BLaER1 treated with 17β-estradiol and CSF1 and Interleukin-3, amounts not matched to agents 10 nM and 100 nM (cell line): ENCODE measurements at regions not wholly inside any gene's neighbourhood (a gene's known extent, or its start where the extent isn't known, plus 50 kb on each side); places are given as distances from the start of the nearest gene placed in this dataset.

Experiments
- H3K27ac ChIP-seq, 11 experiments: shearing (Covaris generic); formaldehyde crosslinking; 2 replicates each; pipeline ENCODE4 v1.8.1; 2022
- H3K27me3 ChIP-seq, 11 experiments: shearing (Covaris generic); formaldehyde crosslinking; 2 replicates each; pipeline ENCODE4 v1.8.1; 2022
- H3K36me3 ChIP-seq, 11 experiments: shearing (Covaris generic); formaldehyde crosslinking; 2 replicates each; pipeline ENCODE4 v1.8.1; 2022
- H3K4me1 ChIP-seq, 10 experiments: shearing (Covaris generic); formaldehyde crosslinking; 2 replicates each; pipeline ENCODE4 v1.8.1; 2022
- H3K4me2 ChIP-seq, 11 experiments: shearing (Covaris generic); formaldehyde crosslinking; 2 replicates each; pipeline ENCODE4 v1.8.1; 2022
- H3K4me3 ChIP-seq, 10 experiments: shearing (Covaris generic); formaldehyde crosslinking; 2 replicates each; pipeline ENCODE4 v1.8.1; 2022
- H3K9ac ChIP-seq, 11 experiments: shearing (Covaris generic); formaldehyde crosslinking; 2 replicates each; pipeline ENCODE4 v1.8.1; 2022
- H3K9me3 ChIP-seq, 11 experiments: shearing (Covaris generic); formaldehyde crosslinking; replicated peaks in 1 of 11; 2 replicates each; pipeline ENCODE4 v1.8.1; 2022
- H4K20me1 ChIP-seq, 11 experiments: shearing (Covaris generic); formaldehyde crosslinking; 2 replicates each; pipeline ENCODE4 v1.8.1; 2022
- Cebpa-rat ChIP-seq, 11 experiments: shearing (Covaris generic); IDR thresholded peaks; 2 replicates each; pipeline ENCODE4 v1.8.1; 2022

GRCh38 chr6:25007269-25007699 is 71.5 kb upstream of the RIPOR2 start:
- peak overlapping the region; percentile 77 to 93 (median 89) for H3K4me2 ChIP-seq
- no peaks in the 10 kb centered on the region for H3K9me3 ChIP-seq
- peak overlapping the region; percentile 95 to 99 (median 98) for H3K27ac ChIP-seq
- H4K20me1 ChIP-seq: no peaks in the 10 kb centered on the region
- peak overlapping the region; percentile 83 to 93 (median 88) for H3K9ac ChIP-seq
- peaks cover 52 to 99% (median 92%) of the 10 kb centered on the region in 10 experiments for H3K4me1 ChIP-seq
- no peak for TF ChIP-seq Cebpa-rat (IDR thresholded peaks at IDR 0.05)
- no peaks in the 10 kb centered on the region for H3K27me3 ChIP-seq
- peak overlapping the region in 8 of 10 experiments; percentile 22 to 57 (median 46); a peak in 10 of 20 replicates for H3K4me3 ChIP-seq
- no peaks in the 10 kb centered on the region; a peak in 1 of 22 replicates for H3K36me3 ChIP-seq

- Histone ChIP-seq H4K20me1 (no peaks in the 10 kb centered on the region), H3K4me2 (peak overlapping the region; percentile 77 to 93 (median 89)), H3K4me3 (0 out of 20 replicates have a peak overlapping the region, but pooled peaks of 1 of the 10 experiments have one; percentile 21), H3K9me3 (no peaks in the 10 kb centered on the region), H3K27me3 (no peaks in the 10 kb centered on the region), H3K27ac (peak overlapping the region; percentile 29 to 99 (median 98); a peak in 21 of 22 replicates), H3K4me1 (peaks cover 52 to 99% (median 96%) of the 10 kb centered on the region in 10 experiments), H3K36me3 (no peaks in the 10 kb centered on the region), H3K9ac (peak overlapping the region in 8 of 11 experiments; percentile 33 to 93 (median 54); a peak in 14 of 22 replicates)
- TF ChIP-seq Cebpa-rat (IDR thresholded peaks at IDR 0.05): no peak
Measured at GRCh38 chr6:25008707-25009392, 73.1 kb upstream of the RIPOR2 start.

- Histone ChIP-seq H3K9ac (peak overlapping the region in 8 of 11 experiments; percentile 33 to 88 (median 50); a peak in 13 of 22 replicates), H4K20me1 (no peaks in the 10 kb centered on the region), H3K4me2 (peak overlapping the region; percentile 77 to 93 (median 89)), H3K27me3 (no peaks in the 10 kb centered on the region), H3K27ac (peak overlapping the region; percentile 29 to 99 (median 98); a peak in 21 of 22 replicates), H3K4me3 (no peak overlapping the region; a peak in 1 of 20 replicates), H3K36me3 (no peaks in the 10 kb centered on the region), H3K4me1 (peaks cover 52 to 99% (median 96%) of the 10 kb centered on the region in 10 experiments), H3K9me3 (no peaks in the 10 kb centered on the region)
- no peak for TF ChIP-seq Cebpa-rat (IDR thresholded peaks at IDR 0.05)
Measured at GRCh38 chr6:25009393-25009710, 73.6 kb upstream of the RIPOR2 start.

- Histone ChIP-seq H3K4me3 (no peak overlapping the region), H4K20me1 (no peaks in the 10 kb centered on the region), H3K4me1 (peaks cover 52 to 99% (median 96%) of the 10 kb centered on the region in 10 experiments), H3K4me2 (peak overlapping the region; percentile 77 to 93 (median 89)), H3K27me3 (no peaks in the 10 kb centered on the region), H3K9ac (peak overlapping the region in 8 of 11 experiments; percentile 33 to 88 (median 50); a peak in 13 of 22 replicates), H3K36me3 (no peaks in the 10 kb centered on the region), H3K27ac (peak overlapping the region in 10 of 11 experiments; percentile 95 to 99 (median 98); a peak in 21 of 22 replicates), H3K9me3 (no peaks in the 10 kb centered on the region)
- TF ChIP-seq Cebpa-rat (IDR thresholded peaks at IDR 0.05): no peak
Measured at GRCh38 chr6:25010176-25010575, 74.4 kb upstream of the RIPOR2 start.

GRCh38 chr6:25010902-25011625 is 75.3 kb upstream of the RIPOR2 start:
- Histone ChIP-seq H3K4me1 (peaks cover 49 to 99% (median 96%) of the 10 kb centered on the region in 10 experiments), H3K4me3 (no peak overlapping the region), H3K27me3 (no peaks in the 10 kb centered on the region), H3K9ac (no peak overlapping the region; a peak in 2 of 22 replicates), H3K9me3 (no peaks in the 10 kb centered on the region), H3K27ac (peak overlapping the region in 10 of 11 experiments; percentile 95 to 99 (median 98); a peak in 19 of 22 replicates), H4K20me1 (no peaks in the 10 kb centered on the region), H3K36me3 (no peaks in the 10 kb centered on the region), H3K4me2 (peak overlapping the region; percentile 77 to 93 (median 89))
- no peak for TF ChIP-seq Cebpa-rat (IDR thresholded peaks at IDR 0.05)

GRCh38 chr6:25012657-25013056 is 76.9 kb upstream of the RIPOR2 start:
- peak overlapping the region in 8 of 11 experiments; percentile 17 to 99 (median 56); a peak in 14 of 22 replicates for H3K27ac ChIP-seq
- TF ChIP-seq Cebpa-rat (IDR thresholded peaks at IDR 0.05): peak in 7 of 11 experiments; percentile 23 to 79 (median 69); a peak in 10 of 22 replicates

GRCh38 chr6:25013246-25013645 is 77.5 kb upstream of the RIPOR2 start:
- 0 out of 20 replicates have a peak overlapping the region, but pooled peaks of 1 of the 10 experiments have one; percentile 3 for H3K4me3 ChIP-seq
- H3K9ac ChIP-seq: peak overlapping the region in 2 of 11 experiments; percentile 31 to 50; a peak in 3 of 22 replicates
- H3K36me3 ChIP-seq: no peaks in the 10 kb centered on the region
- peak overlapping the region in 8 of 11 experiments; percentile 17 to 99 (median 56); a peak in 15 of 22 replicates for H3K27ac ChIP-seq
- no peaks in the 10 kb centered on the region for H3K9me3 ChIP-seq
- H3K4me1 ChIP-seq: peaks cover 27 to 99% (median 94%) of the 10 kb centered on the region in 10 experiments
- no peaks in the 10 kb centered on the region for H3K27me3 ChIP-seq
- TF ChIP-seq Cebpa-rat (IDR thresholded peaks at IDR 0.05): no peak
- H3K4me2 ChIP-seq: peak overlapping the region in 9 of 11 experiments; percentile 25 to 89 (median 60); a peak in 15 of 22 replicates
- H4K20me1 ChIP-seq: no peaks in the 10 kb centered on the region

More at GRCh38 chr6:25012657-25013056, 76.9 kb upstream of the RIPOR2 start:
- peak overlapping the region in 1 of 10 experiments; percentile 3; a peak in 1 of 20 replicates for H3K4me3 ChIP-seq
- H3K4me2 ChIP-seq: peak overlapping the region in 10 of 11 experiments; percentile 8 to 89 (median 55); a peak in 16 of 22 replicates
- H3K9ac ChIP-seq: peak overlapping the region in 1 of 11 experiments; percentile 50; a peak in 2 of 22 replicates
- H3K36me3 ChIP-seq: no peaks in the 10 kb centered on the region
- H3K9me3 ChIP-seq: no peaks in the 10 kb centered on the region
- no peaks in the 10 kb centered on the region for H3K27me3 ChIP-seq
- no peaks in the 10 kb centered on the region for H4K20me1 ChIP-seq
- H3K4me1 ChIP-seq: peaks cover 33 to 100% (median 97%) of the 10 kb centered on the region in 10 experiments

GRCh38 chr6:25014369-25014768 is 78.6 kb upstream of the RIPOR2 start:
- H3K4me3 ChIP-seq: no peak overlapping the region
- peaks cover 16 to 88% (median 82%) of the 10 kb centered on the region in 10 experiments for H3K4me1 ChIP-seq
- no peaks in the 10 kb centered on the region for H4K20me1 ChIP-seq
- no peaks in the 10 kb centered on the region for H3K9me3 ChIP-seq
- peak overlapping the region in 1 of 11 experiments; percentile 24; a peak in 1 of 22 replicates for H3K9ac ChIP-seq
- peak overlapping the region in 7 of 11 experiments; percentile 9 to 99 (median 64); a peak in 14 of 22 replicates for H3K27ac ChIP-seq
- no peaks in the 10 kb centered on the region for H3K36me3 ChIP-seq
- H3K4me2 ChIP-seq: peak overlapping the region; percentile 5 to 89 (median 58); a peak in 19 of 22 replicates
- H3K27me3 ChIP-seq: no peaks in the 10 kb centered on the region
- peak in 3 of 11 experiments; percentile 22 to 66 (median 41); a peak in 3 of 22 replicates for TF ChIP-seq Cebpa-rat (IDR thresholded peaks at IDR 0.05)
